ENCODE measurements at regions not wholly inside any gene's neighbourhood (a gene's known extent, or its start where the extent isn't known, plus 50 kb on each side); places are given as distances from the start of the nearest gene placed in this dataset.
"Not testable (repeated sequence)": the region's sequence is repeated elsewhere in the genome, so short reads cannot be mapped to it uniquely, and the experiment has no call there.

- DNase-seq: not testable (repeated sequence)
Measured at GRCh38 chr22:19603346-19603745, 79.1 kb upstream of the CLDN5 start.

GRCh38 chr22:19603767-19604166 is 79.6 kb upstream of the CLDN5 start:
- no peak for DNase-seq

- no peak for DNase-seq
Measured at GRCh38 chr22:19604711-19605268, 80.6 kb upstream of the CLDN5 start.

GRCh38 chr22:19605508-19606331 is 81.5 kb upstream of the CLDN5 start:
- no peak for DNase-seq

GRCh38 chr22:19606332-19607191 is 82.4 kb upstream of the CLDN5 start:
- no peak for DNase-seq

GRCh38 chr22:19607192-19608002 is 83.2 kb upstream of the CLDN5 start:
- peak; percentile 45 for DNase-seq

GRCh38 chr22:19608003-19608690 is 83.9 kb upstream of the CLDN5 start:
- DNase-seq: no peak

GRCh38 chr22:19609753-19610152 is 85.5 kb upstream of the CLDN5 start:
- not testable (repeated sequence) for DNase-seq

GRCh38 chr22:19610518-19611253 is 86.5 kb upstream of the CLDN5 start:
- DNase-seq: no peak

GRCh38 chr22:19611590-19611989 is 87.4 kb upstream of the CLDN5 start:
- no peak for DNase-seq

- DNase-seq: no peak
Measured at GRCh38 chr22:19612866-19613572, 88.8 kb upstream of the CLDN5 start.

GRCh38 chr22:19614536-19614863 is 90.3 kb upstream of the CLDN5 start:
- DNase-seq: no peak

GRCh38 chr22:19615001-19615461 is 90.8 kb upstream of the CLDN5 start:
- no peak for DNase-seq

GRCh38 chr22:19615867-19616581 is 91.8 kb upstream of the CLDN5 start:
- DNase-seq: no peak

GRCh38 chr22:19619144-19620009 is 94.9 kb upstream of the SEPTIN5 start:
- no peak for DNase-seq

- DNase-seq: no peak
Measured at GRCh38 chr22:19620742-19621371, 93.4 kb upstream of the SEPTIN5 start.

GRCh38 chr22:19621373-19622060 is 92.8 kb upstream of the SEPTIN5 start:
- no peak for DNase-seq

- DNase-seq: no peak
Measured at GRCh38 chr22:19622061-19622441, 92.3 kb upstream of the SEPTIN5 start.
